Glomerular visceral epithelial cell (primary cell): ENCODE measurements at regions not wholly inside any gene's neighbourhood (a gene's known extent, or its start where the extent isn't known, plus 50 kb on each side); places are given as distances from the start of the nearest gene placed in this dataset.

Experiments used
- DNase-seq: peaks from one replicate; pipeline ENCODE4 v3.0.0-alpha.2; 2016; ENCODE audit errors: extremely low spot score

GRCh38 chr18:6649421-6650126 lies 79.9 kb upstream of the ARHGAP28 start:
- no peak for DNase-seq

GRCh38 chr18:6650127-6650507 lies 79.4 kb upstream of the ARHGAP28 start:
- DNase-seq = no peak

- DNase-seq = no peak
Measured at GRCh38 chr18:6650747-6651146, 78.8 kb upstream of the ARHGAP28 start.

DNA sequence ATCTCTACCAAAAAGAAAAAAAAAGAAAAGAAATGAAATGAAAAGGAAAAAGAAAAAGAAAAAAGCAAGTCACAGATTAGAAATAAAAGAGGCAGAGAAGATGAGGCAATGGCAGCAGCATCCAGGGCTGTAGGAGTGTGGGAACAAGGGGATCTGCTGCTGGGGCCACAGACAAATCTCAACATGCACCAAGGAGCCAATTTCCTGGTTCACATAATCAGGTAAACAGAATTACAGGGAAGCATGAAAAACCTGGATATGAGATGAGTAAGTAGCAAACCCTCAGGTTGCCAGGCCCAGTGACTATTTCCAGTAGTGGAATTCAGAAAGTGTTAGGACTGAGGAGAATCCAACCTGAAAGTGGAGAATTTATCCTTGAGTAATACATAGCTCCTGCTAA lies 77.4 kb upstream of the ARHGAP28 start:
- no peak for DNase-seq

DNA sequence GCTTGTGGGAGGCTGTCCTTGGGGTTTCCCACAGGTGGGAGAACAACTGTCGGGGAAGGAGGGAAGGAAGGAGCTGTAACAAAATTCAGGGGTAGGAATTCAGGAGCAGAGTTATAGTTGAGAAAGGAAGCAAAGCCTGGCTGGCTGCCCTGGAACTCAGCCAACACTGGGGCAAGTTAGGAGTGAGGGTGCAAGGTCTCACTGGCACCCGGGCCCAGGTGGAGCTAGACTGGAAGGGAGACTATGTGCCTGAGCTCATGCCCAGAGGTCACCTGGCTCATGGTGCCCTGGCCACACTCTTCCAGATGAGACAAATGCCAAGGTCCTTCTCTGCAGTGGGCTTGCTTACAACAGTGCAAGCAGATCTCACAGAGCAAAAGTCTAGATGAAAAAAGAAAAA lies 75.6 kb upstream of the ARHGAP28 start:
- no peak for DNase-seq

- no peak for DNase-seq
Measured at GRCh38 chr18:6659963-6660725, 69.4 kb upstream of the ARHGAP28 start.

- DNase-seq = no peak
Measured at GRCh38 chr18:6661692-6662415, 67.7 kb upstream of the ARHGAP28 start.

DNA sequence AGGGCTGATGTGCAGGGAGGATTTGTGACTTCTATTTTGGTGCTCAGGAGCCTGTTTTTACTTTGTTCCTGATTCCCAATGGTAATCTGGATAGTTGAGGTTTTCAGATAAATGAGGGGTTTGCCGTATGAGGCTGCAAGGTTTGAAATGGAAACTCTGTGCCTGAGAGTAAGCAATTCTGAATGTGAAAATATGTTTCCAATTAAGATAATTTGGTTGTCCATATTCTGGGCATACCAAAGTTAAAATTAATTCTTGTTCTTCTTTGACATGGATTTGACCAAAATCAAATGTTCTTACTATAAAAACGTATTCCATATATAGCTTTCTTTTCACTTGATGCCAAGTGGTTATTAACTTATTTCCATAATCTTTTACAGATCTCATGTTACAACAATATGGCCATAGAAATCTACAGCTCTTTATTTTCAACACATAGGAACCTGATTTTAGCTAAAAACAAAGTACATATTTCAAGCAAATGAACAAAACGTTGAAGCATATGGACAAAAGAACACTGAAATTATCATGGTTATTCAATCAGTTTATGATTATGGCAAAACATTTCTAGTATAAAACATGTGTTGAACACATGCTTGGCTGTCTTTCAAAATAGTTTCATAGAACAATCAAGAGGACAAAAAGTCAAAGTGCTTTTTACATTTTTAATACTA lies 63.4 kb upstream of the ARHGAP28 start:
- no peak for DNase-seq

DNA sequence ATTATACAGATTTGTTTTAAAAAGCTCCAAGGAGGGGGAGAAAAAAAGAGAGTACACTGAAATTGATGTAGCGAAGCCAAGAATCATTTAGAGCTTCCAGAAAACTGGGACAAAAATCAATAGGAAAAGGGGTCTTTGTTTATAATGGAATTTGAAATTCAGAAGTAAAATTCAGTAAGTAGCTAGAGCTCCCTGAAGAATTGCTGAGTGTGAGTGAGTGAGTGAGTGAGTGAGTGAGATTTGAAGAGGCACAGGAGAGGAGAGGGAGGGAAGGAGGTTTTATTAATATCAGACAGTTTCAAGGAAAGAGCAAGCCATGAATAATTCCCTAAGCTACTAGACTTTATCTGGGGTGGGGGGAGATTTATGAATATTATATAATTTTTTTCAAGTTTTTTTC lies 60.7 kb upstream of the ARHGAP28 start:
- no peak for DNase-seq

- no peak for DNase-seq
Measured at GRCh38 chr18:6672821-6673308, 56.7 kb upstream of the ARHGAP28 start.

DNA sequence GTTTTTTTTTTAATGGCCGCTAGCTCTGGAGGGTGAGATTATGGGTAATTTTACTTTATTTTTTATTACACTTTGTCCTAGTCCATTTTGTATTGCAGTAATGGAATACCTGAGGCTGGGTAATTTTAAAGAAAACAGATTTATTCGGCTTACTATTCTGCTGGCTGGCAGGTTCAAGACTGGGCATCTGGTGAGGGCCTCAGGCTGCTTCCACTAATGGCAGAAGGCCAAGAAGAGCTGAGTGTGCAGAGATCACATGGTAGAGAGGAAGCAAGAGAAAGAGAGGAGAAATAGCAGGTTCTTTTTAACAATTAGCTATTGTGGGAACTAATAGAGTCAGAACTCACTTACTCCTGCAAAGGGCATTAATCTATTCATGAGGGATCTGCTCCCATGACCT lies 52.4 kb upstream of the ARHGAP28 start:
- no peak for DNase-seq

DNA sequence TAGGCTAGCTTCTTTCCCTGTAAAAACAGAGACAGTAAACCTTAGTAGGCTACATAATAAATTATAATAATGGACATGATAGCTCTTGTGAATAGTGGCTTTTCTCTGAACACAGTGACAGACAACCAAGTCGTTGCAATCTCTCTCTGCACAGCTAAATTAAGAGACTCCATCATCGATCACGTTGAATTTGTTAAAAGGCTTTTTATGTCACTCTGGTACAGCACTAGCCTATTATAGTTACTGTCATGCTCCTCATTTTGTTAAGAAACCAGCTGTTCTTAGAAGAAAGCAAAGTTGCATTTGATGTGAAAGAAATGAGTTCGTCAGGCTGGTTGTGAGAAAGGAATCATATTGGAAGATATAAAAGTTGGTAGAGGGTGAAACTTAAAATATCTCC lies 50.3 kb upstream of the ARHGAP28 start:
- DNase-seq = no peak
